HG03460 (cell line): ENCODE measurements at regions not wholly inside any gene's neighbourhood (a gene's known extent, or its start where the extent isn't known, plus 50 kb on each side); places are given as distances from the start of the nearest gene placed in this dataset.
"Not testable (repeated sequence)": the region's sequence is repeated elsewhere in the genome, so short reads cannot be mapped to it uniquely, and the experiment has no call there.

ENCODE experiments used
- ATAC-seq: cut with Tn5 transposase; IDR thresholded peaks from one replicate; pipeline ENCODE4 v1.9.1; 2021; ENCODE audit not compliant: unreplicated experiment

- ATAC-seq = no peak
Measured at GRCh38 chr5:125225424-125225823, 479.0 kb upstream of the ZNF608 start.

DNA sequence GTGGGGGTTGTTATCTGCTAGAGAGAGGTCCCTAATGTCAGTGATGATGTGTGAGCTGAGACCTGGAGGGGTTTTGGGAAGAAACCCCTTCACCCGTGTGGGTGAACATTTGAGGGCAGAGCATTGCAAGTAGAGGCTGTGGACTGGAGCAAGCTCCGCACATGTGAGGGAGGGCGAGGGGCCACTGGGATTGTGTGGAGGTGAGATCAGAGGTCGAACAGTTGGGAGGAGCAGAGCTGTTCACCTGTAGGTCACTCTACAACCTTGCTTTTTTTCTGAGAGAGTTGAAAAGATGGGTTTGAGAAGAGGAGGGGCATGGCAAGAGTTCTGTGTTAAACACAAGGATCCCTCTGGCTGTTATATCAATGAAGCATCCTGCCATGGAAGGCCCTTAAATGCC is 480.4 kb upstream of the ZNF608 start:
- no peak for ATAC-seq

DNA sequence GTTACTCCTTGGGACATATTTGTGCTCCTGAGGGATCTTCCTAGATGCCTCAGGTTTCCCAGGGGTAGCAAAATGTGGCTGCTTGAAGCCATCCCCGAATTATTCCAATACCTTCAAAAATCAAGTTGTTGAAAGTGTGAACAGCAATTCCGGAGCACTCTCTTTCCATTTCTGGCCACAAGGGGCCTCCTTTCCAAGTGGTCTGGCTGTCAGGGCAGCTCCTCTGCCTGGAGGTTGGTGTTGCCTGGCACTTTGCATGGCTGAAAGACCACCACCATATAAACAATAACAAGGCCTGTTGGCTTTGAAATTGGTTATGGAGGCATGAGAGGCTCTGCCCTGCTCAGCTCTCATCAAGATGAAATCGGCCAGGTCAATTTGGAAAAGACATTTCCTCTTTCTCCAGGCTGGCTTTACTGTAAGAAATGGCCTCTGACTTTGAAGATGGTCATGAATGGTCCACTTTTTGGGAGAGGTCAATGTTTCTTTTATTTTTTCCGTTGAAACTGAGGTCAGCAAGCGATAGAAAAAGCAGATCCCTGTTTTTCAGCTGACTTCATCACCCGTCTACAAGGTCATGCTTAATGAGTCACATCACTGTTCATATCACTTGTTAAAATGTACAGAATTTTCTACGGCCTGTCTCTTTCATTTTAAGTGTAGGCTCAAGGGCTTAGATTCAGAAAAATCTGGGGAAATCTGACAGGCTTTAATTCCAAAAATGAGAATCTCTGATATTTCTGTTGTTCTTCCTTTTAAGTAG is 481.1 kb upstream of the ZNF608 start:
- ATAC-seq = no peak

- ATAC-seq = no peak
Measured at GRCh38 chr5:125228363-125229070, 482.1 kb upstream of the ZNF608 start.

DNA sequence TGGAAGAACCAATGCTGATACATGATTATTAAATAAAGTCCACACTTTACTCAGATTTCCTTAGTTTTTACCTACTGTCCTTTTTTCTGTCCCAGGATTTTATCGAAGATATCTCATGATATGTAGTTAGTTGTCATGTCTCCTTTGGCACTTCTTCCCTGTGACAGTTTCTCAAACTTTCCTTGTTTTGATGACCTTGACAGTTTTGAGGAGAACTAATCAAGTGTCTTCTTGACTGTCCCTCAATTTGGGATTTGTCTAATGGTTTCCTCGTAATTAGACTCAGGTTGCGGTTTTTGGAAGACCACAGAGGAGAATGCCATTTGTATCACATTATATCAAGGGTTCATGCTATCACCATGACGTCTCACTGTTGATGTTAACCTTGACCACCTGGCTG is 483.1 kb upstream of the ZNF608 start:
- no peak for ATAC-seq

GRCh38 chr5:125232779-125233230 is 486.4 kb upstream of the ZNF608 start:
- ATAC-seq = no peak

DNA sequence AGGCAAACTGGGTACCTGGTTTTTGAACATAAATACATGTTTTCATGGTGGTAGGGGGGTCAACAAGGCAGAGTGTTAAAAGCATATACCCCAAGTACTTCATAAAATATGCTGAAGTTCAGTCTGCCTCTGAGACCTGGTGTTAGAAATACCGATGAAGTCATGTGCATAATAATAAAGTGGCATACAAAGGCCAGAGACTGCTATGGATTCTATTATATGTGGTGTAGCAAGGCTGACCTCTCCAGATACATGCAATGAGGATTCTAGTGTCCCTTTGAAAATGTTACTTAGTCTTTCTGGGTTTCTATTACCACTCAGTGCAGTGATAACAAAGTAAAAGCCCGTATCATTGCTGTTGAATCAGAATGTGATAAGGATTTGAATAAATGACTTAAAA is 487.5 kb upstream of the ZNF608 start:
- no peak for ATAC-seq

GRCh38 chr5:125236007-125236406 is 489.6 kb upstream of the ZNF608 start:
- no peak for ATAC-seq

GRCh38 chr5:125236981-125237380 is 490.5 kb upstream of the ZNF608 start:
- no peak for ATAC-seq

DNA sequence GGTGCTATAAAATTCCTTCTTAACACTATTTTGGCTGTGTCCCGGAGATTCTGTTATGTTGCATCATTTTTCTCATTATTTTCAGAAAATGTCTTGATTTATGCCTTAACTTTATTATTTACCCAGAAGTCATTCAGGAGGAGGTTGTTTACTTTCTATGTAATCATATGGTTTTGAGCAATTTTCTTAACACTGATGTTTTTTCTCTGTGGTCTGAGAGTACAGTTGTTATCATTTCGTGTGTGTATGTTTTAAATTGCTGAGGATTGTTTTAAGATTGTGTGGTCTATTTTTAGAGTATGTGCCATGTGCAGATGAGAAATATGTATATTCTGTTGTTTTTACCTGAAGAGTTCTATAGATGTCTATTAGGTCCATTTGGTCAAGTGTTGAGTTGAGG is 498.1 kb upstream of the ZNF608 start:
- no peak for ATAC-seq

- ATAC-seq = no peak
Measured at GRCh38 chr5:125245216-125245615, 498.8 kb upstream of the ZNF608 start.

- no peak for ATAC-seq
Measured at GRCh38 chr5:125249400-125249799, 503.0 kb upstream of the ZNF608 start.

DNA sequence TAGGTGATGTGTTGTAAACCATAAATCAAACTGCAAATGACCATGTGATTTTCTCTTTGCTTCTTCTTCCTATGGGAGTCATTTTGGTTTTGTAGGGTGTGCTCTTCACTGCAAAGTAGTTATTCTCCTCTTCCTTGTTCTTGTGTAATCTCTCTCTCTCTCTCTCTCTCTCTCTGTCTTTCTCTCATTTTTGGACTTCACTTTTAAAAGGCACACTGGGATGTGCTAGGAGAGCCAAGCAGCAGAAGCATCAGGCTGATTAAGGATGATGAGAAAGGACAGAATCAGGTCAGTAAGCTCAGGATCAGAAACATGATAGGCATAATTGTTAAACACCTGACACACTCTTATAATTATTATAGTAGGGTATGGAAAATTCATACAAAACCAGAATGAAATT is 505.3 kb upstream of the ZNF608 start:
- ATAC-seq = no peak

DNA sequence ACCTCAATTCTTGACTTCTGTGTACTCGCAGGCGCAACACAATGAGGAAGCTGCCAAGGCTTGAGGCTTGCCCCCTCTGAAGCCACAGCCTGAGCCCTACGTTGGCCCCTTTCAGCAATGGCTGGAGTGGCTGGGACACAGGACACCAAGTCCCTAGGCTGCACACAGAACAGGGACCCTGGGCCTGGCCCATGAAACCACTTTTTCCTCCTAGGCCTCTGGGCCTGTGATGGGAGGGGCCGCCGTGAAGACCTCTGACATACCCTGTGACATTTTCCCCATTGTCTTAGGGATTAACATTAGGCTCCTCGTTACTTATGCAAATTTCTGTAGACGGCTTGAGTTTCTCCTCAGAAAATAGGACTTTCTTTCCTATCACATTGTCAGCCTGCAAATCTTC is 507.2 kb upstream of the ZNF608 start:
- not testable (repeated sequence) for ATAC-seq

GRCh38 chr5:125254267-125254666 is 507.8 kb upstream of the ZNF608 start:
- no peak for ATAC-seq

DNA sequence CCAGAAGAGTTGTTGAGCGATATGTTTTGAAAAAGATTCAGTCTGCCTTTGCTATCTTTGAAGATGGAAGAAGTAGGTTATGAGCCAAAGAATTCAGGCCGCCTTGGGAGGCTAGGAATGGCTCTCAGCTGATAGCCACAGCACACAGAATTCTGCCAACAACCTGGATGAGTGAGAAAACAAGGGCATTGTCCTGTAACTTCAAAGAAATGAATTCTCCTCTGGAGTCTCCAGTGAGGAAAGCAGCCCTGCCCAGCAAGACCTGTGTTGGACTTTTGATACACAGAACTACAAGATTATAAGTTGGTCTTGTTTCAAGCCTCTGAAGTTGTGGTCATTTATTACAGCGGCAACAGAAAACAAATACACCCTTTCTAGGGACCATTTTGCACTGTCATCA is 509.9 kb upstream of the ZNF608 start:
- ATAC-seq = no peak

DNA sequence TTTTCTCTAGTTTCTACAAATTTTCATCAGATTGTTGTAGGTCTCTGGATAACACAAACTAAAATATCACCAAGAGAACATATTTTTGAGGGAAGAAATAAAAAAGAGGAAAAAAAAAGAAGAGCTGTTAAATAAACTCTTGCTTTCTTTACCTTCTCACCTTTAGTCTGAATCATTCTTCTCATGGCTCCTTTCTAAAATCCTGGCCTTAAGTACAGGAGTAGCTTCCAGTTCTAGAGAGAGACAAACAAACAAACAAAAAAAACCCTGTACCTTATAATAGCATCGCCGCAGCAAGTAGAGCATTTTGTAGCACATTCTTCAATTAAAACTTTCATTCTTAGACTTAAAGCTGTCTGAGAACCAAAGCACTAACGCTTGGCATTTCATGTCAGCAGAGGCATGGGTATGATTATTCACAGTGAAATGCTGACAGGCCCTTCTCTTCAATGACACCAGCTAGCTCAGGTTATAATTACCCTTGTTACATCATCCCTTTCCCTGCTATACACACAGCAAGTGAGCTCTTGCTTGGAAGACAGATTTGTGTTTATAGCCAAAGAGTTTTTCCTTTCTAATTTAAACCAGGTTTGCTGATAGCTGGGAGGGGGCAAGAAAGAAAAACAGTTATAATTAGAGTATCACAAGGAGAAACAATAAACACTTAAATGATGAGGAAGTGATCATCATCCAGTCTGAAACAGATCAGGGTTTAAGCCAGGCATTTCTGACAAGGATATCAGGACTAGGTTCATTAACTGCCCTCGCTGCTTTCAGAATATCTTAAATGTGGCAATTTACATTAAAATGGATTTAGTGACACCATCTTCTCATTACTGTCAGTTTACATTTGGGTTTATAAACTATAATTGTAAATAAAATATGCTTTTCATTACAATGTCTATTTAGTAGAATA is 510.9 kb upstream of the ZNF608 start:
- no peak for ATAC-seq

- ATAC-seq = no peak
Measured at GRCh38 chr5:125257997-125258396, 511.6 kb upstream of the ZNF608 start.

- ATAC-seq = no peak
Measured at GRCh38 chr5:125258615-125259014, 512.2 kb upstream of the ZNF608 start.

GRCh38 chr5:125261505-125262250 is 515.2 kb upstream of the ZNF608 start:
- no peak for ATAC-seq

GRCh38 chr5:125262782-125263181 is 516.3 kb upstream of the ZNF608 start:
- ATAC-seq = no peak
